Right atrium auricular region (tissue), 2 donors: ENCODE measurements at regions not wholly inside any gene's neighbourhood (a gene's known extent, or its start where the extent isn't known, plus 50 kb on each side); places are given as distances from the start of the nearest gene placed in this dataset.

Source experiments
- DNase-seq: peaks from one replicate; pipeline ENCODE4 v3.0.0-alpha.2; 2019; ENCODE audit warnings: low spot score
- H3K27ac ChIP-seq, 2 donors: fragments of 200-600 bp; sonication (generic); 1 replicate in 1 of 2; 2 replicates in 1 of 2; pipeline ENCODE4 v1.5.1; 2016 to 2019
- H3K27me3 ChIP-seq, 2 donors: fragments of 200-600 bp; sonication (generic); one replicate each; pipeline versions ENCODE4 v1.5.1 to v1.6.0; 2017 to 2019
- H3K36me3 ChIP-seq: fragments of 200-600 bp; sonication (generic); one replicate; pipeline ENCODE4 v1.5.1; 2016
- H3K4me1 ChIP-seq, 2 donors: fragments of 200-600 bp; sonication (generic); one replicate each; pipeline versions ENCODE4 v1.5.1 to v1.6.0; 2017 to 2019
- H3K4me3 ChIP-seq, 2 donors: fragments of 200-600 bp; sonication (generic); 1 replicate in 1 of 2; 2 replicates in 1 of 2; pipeline ENCODE4 v1.5.1; 2017 to 2019; ENCODE audit warnings: mild to moderate bottlenecking in 1 of 2, moderate library complexity in 1 of 2
- H3K9me3 ChIP-seq, 2 donors: fragments of 200-600 bp; sonication (generic); one replicate each; pipeline ENCODE4 v1.5.1; 2019
- CTCF ChIP-seq, 2 donors: fragments of 200-600 bp; sonication (generic); IDR thresholded peaks; one replicate each; pipeline ENCODE4 v1.5.1; 2019; ENCODE audit warnings: antibody characterized with exemption in 2 of 2

- Histone ChIP-seq H3K36me3 (no peaks in the 10 kb centered on the region), H3K4me1 (peaks cover 0 to 9% of the 10 kb centered on the region in 2 donors), H3K4me3 (no peak overlapping the region), H3K9me3 (no peaks in the 10 kb centered on the region), H3K27ac (no peak overlapping the region), H3K27me3 (no peaks in the 10 kb centered on the region)
- DNase-seq, result no peak
- no peak for TF ChIP-seq CTCF (IDR thresholded peaks at IDR 0.05)
These were observed 997.1 kb upstream of the ARRDC3 start for GRCh38 chr5:92380069-92380770.

GRCh38 chr5:92378966-92379611 is 996.0 kb upstream of the ARRDC3 start:
- TF ChIP-seq CTCF (IDR thresholded peaks at IDR 0.05), result no peak
- Histone ChIP-seq H3K36me3 (no peaks in the 10 kb centered on the region), H3K9me3 (no peaks in the 10 kb centered on the region), H3K27me3 (no peaks in the 10 kb centered on the region), H3K4me1 (peaks cover 0 to 9% of the 10 kb centered on the region in 2 donors), H3K4me3 (no peak overlapping the region), H3K27ac (no peak overlapping the region)
- DNase-seq, result no peak

GRCh38 chr5:92374859-92375258 is 991.7 kb upstream of the ARRDC3 start:
- no peak for TF ChIP-seq CTCF (IDR thresholded peaks at IDR 0.05)
- DNase-seq, result no peak
- Histone ChIP-seq H3K36me3 (no peaks in the 10 kb centered on the region), H3K27me3 (no peaks in the 10 kb centered on the region), H3K4me1 (peaks cover 0 to 9% of the 10 kb centered on the region in 2 donors), H3K4me3 (no peak overlapping the region), H3K9me3 (peaks cover 0 to under 1% of the 10 kb centered on the region in 2 donors), H3K27ac (no peak overlapping the region)

GRCh38 chr5:92372766-92373165 is 989.6 kb upstream of the ARRDC3 start:
- no peak for TF ChIP-seq CTCF (IDR thresholded peaks at IDR 0.05)
- H3K9me3 ChIP-seq, result peaks cover 0 to 12% of the 10 kb centered on the region in 2 donors
- no peaks in the 10 kb centered on the region for H3K36me3 ChIP-seq
- no peak overlapping the region for H3K4me3 ChIP-seq
- no peak overlapping the region for H3K27ac ChIP-seq
- DNase-seq, result no peak
- no peaks in the 10 kb centered on the region for H3K27me3 ChIP-seq
- H3K4me1 ChIP-seq, result no peaks in the 10 kb centered on the region

- Histone ChIP-seq H3K4me3 (no peak overlapping the region), H3K36me3 (no peaks in the 10 kb centered on the region), H3K9me3 (peaks cover 0 to 12% of the 10 kb centered on the region in 2 donors), H3K27ac (no peak overlapping the region), H3K27me3 (no peaks in the 10 kb centered on the region), H3K4me1 (no peaks in the 10 kb centered on the region)
- DNase-seq, result no peak
- no peak for TF ChIP-seq CTCF (IDR thresholded peaks at IDR 0.05)
These were observed 988.7 kb upstream of the ARRDC3 start for GRCh38 chr5:92371889-92372235.
